Activated naive CD8-positive, alpha-beta T cell treated with anti-CD3 and anti-CD28 coated beads, Interleukin-2, amount 50 U/mL, for 16 hours (primary cell): ENCODE measurements at regions not wholly inside any gene's neighbourhood (a gene's known extent, or its start where the extent isn't known, plus 50 kb on each side); places are given as distances from the start of the nearest gene placed in this dataset.
"Not testable (repeated sequence)": the region's sequence is repeated elsewhere in the genome, so short reads cannot be mapped to it uniquely, and the experiment has no call there.

Experiments
- DNase-seq: peaks from one replicate; pipeline ENCODE4 v3.0.0-alpha.2; 2020; ENCODE audit warnings: low read depth, low spot score

GRCh38 chr4:18194278-18194677, 172.7 kb upstream of the LCORL start:
- DNase-seq = no peak

GRCh38 chr4:18192901-18193300, 171.3 kb upstream of the LCORL start:
- no peak for DNase-seq

GRCh38 chr4:18185491-18185890, 163.9 kb upstream of the LCORL start:
- no peak for DNase-seq

GRCh38 chr4:18180892-18181291, 159.3 kb upstream of the LCORL start:
- DNase-seq = no peak

- no peak for DNase-seq
Observed at GRCh38 chr4:18180122-18180521, 158.6 kb upstream of the LCORL start.

GRCh38 chr4:18171896-18172295, 150.3 kb upstream of the LCORL start:
- DNase-seq = no peak

GRCh38 chr4:18167831-18168230, 146.3 kb upstream of the LCORL start:
- no peak for DNase-seq

- DNase-seq = no peak
Observed at GRCh38 chr4:18166925-18167324, 145.4 kb upstream of the LCORL start.

- no peak for DNase-seq
Observed at GRCh38 chr4:18162453-18162852, 140.9 kb upstream of the LCORL start.

- not testable (repeated sequence) for DNase-seq
Observed at GRCh38 chr4:18159117-18159912, 137.8 kb upstream of the LCORL start.

GRCh38 chr4:18155067-18156041, 133.8 kb upstream of the LCORL start:
- no peak for DNase-seq

GRCh38 chr4:18138076-18138665, 116.6 kb upstream of the LCORL start:
- DNase-seq = no peak

GRCh38 chr4:18134111-18134510, 112.6 kb upstream of the LCORL start:
- no peak for DNase-seq

GRCh38 chr4:18130256-18130655, 108.7 kb upstream of the LCORL start:
- DNase-seq = no peak

- DNase-seq = no peak
Observed at GRCh38 chr4:18128241-18128640, 106.7 kb upstream of the LCORL start.

GRCh38 chr4:18127030-18127429, 105.5 kb upstream of the LCORL start:
- no peak for DNase-seq

GRCh38 chr4:18113710-18114331, 92.3 kb upstream of the LCORL start:
- DNase-seq = no peak

- DNase-seq = no peak
Observed at GRCh38 chr4:18111081-18111480, 89.5 kb upstream of the LCORL start.

- DNase-seq = no peak
Observed at GRCh38 chr4:18110099-18110498, 88.5 kb upstream of the LCORL start.

- no peak for DNase-seq
Observed at GRCh38 chr4:18109676-18110075, 88.1 kb upstream of the LCORL start.

GRCh38 chr4:18107848-18108528, 86.4 kb upstream of the LCORL start:
- not testable (repeated sequence) for DNase-seq
